K562 (cell line): ENCODE measurements at regions not wholly inside any gene's neighbourhood (a gene's known extent, or its start where the extent isn't known, plus 50 kb on each side); places are given as distances from the start of the nearest gene placed in this dataset.
A peak's percentile ranks its signal among the peaks of the same experiment; 100 is the strongest.

Source experiments
- ATAC-seq: fragments of 200-7000 bp; cut with Tn5 transposase; 3 replicates; pipeline ENCODE4 v1.9.1; 2020; ENCODE audit warnings: moderate library complexity
- BruUV-seq: library from RNA; stranded (reverse); fragments of 400-500 nt; replicated peaks from 2 replicates; lab custom pipeline; 2021; lab: Mats Ljungman, UMichigan
- CTCF ChIA-PET: fragments of 300-600 bp; formaldehyde crosslinking; extraction: SDS; loops from one replicate; lab custom pipeline; 2021; ENCODE audit warnings: low intra/inter-chr PET ratio; lab: Yijun Ruan, JAX
- POLR2A ChIA-PET: fragments of 300-600, 350-650 bp; sonication (Branson Sonifier 250); formaldehyde crosslinking; extraction: SDS; loops from one replicate; lab custom pipeline; 2021; ENCODE audit warnings: antibody characterized with exemption, inconsistent platforms; lab: Yijun Ruan, JAX
- DNase-seq, 4 experiments: peaks; one replicate each; pipeline versions ENCODE4 v3.0.0 to v3.0.0-alpha.2; 2011 to 2018; ENCODE audit warnings: low spot score in 3 of 4, mixed read lengths in 3 of 4; ENCODE audit errors: extremely low read depth in 1 of 4
- FAIRE-seq: peaks from 2 replicates; lab custom pipeline; 2011; peaks lifted over from hg19 to GRCh38; lab: Jason Lieb, UNC
- H2AFZ ChIP-seq: 2 replicates; pipeline ENCODE4 v1.6.0; 2011; ENCODE audit warnings: low read depth, low read length, control low read depth, inconsistent platforms
- H3K27ac ChIP-seq: fragments of 200-600 bp; 3 replicates; pipeline ENCODE4 v1.8.0; 2011; ENCODE audit warnings: low read depth, mild to moderate bottlenecking, control low read depth, inconsistent platforms, low read length, moderate library complexity, mixed read lengths; ENCODE audit errors: extremely low read depth
- H3K27me3 ChIP-seq, 2 experiments: fragments of 300-600 bp in 1 of 2; 2 replicates in 1 of 2; 3 replicates in 1 of 2; pipeline versions ENCODE4 v1.6.0 to v1.8.0; 2011; ENCODE audit warnings: inconsistent platforms in 2 of 2, low read length in 2 of 2, mild to moderate bottlenecking in 1 of 2, mixed read lengths in 1 of 2, moderate library complexity in 1 of 2; ENCODE audit not compliant: control insufficient read depth in 2 of 2, insufficient read depth in 2 of 2
- H3K36me3 ChIP-seq: fragments of 300-600 bp; 3 replicates; pipeline ENCODE4 v1.8.0; 2011; ENCODE audit warnings: mild to moderate bottlenecking, low read length, inconsistent platforms; ENCODE audit not compliant: control insufficient read depth, insufficient read depth
- H3K4me1 ChIP-seq, 2 experiments: fragments of 200-600 bp in 1 of 2; replicated peaks in 1 of 2; 2 replicates in 1 of 2; 3 replicates in 1 of 2; pipeline versions ENCODE4 v1.5.1 to v1.8.0; 2011; ENCODE audit warnings: inconsistent platforms in 2 of 2, low read length in 2 of 2, mild to moderate bottlenecking in 1 of 2, mixed read lengths in 1 of 2, moderate library complexity in 1 of 2; ENCODE audit not compliant: control insufficient read depth in 2 of 2, insufficient read depth in 2 of 2
- H3K4me2 ChIP-seq: 2 replicates; pipeline ENCODE4 v1.6.1; 2011; ENCODE audit warnings: low read length, control low read depth, inconsistent platforms, mixed read lengths; ENCODE audit not compliant: insufficient read depth
- H3K4me3 ChIP-seq: fragments of 200-600 bp; sonication (generic), shearing (Covaris generic); 2 replicates; pipeline ENCODE4 v1.5.1; 2016; ENCODE audit warnings: control low read depth, inconsistent platforms
- H3K79me2 ChIP-seq: fragments of 200-600 bp; 3 replicates; pipeline ENCODE4 v1.8.0; 2011; ENCODE audit warnings: low read length, inconsistent platforms; ENCODE audit not compliant: control insufficient read depth, insufficient read depth
- H3K9ac ChIP-seq, 2 experiments: 2 replicates each; pipeline versions ENCODE4 v1.6.0 to v1.6.1; 2011; ENCODE audit warnings: low read depth in 2 of 2, low read length in 2 of 2, control low read depth in 1 of 2, inconsistent platforms in 1 of 2, mild to moderate bottlenecking in 1 of 2, mixed read lengths in 1 of 2; ENCODE audit not compliant: insufficient read depth in 1 of 2
- H3K9me1 ChIP-seq: one replicate; pipeline ENCODE4 v1.6.0; 2011; ENCODE audit warnings: inconsistent platforms, mild to moderate bottlenecking, low read length, moderate library complexity; ENCODE audit not compliant: control insufficient read depth, insufficient read depth
- H3K9me3 ChIP-seq: replicated peaks from 2 replicates; pipeline ENCODE4 v1.5.1; 2011; ENCODE audit warnings: low read depth, low read length, inconsistent platforms; ENCODE audit not compliant: control insufficient read depth, insufficient read depth
- H4K20me1 ChIP-seq: replicated peaks from 2 replicates; pipeline ENCODE4 v1.6.1; 2011; ENCODE audit warnings: low read length, inconsistent platforms, mixed read lengths; ENCODE audit not compliant: control insufficient read depth, insufficient read depth
- BCOR ChIP-seq: fragments of 450-650 bp; IDR thresholded peaks from 2 replicates; pipeline ENCODE4 v1.6.1; 2016
- CEBPB ChIP-seq: fragments of 450-650 bp; IDR thresholded peaks from 2 replicates; pipeline ENCODE4 v1.6.1; 2016; ENCODE audit warnings: missing genetic modification characterization, missing compliant biosample characterization
- CEBPG ChIP-seq, 3 experiments: fragments of 200-800 bp in 1 of 3; sonication (Bioruptor generic) in 1 of 3; sonication (generic) in 1 of 3; formaldehyde crosslinking in 1 of 3; IDR thresholded peaks in 2 of 3; conservative IDR thresholded peaks in 1 of 3; 2 replicates each; pipeline versions ENCODE4 v1.6.1 to v1.8.0; 2016 to 2022; ENCODE audit warnings: missing compliant biosample characterization in 2 of 3, missing genetic modification characterization in 2 of 3, mild to moderate bottlenecking in 1 of 3, missing genetic modification reagents in 1 of 3
- CHD4 ChIP-seq: fragments of 200-600 bp; sonication (generic); IDR thresholded peaks from 3 replicates; pipeline ENCODE4 v1.6.1; 2012; ENCODE audit warnings: low read depth, mild to moderate bottlenecking, mixed read lengths, low read length, inconsistent platforms; ENCODE audit not compliant: insufficient read depth, insufficient replicate concordance, poor library complexity, severe bottlenecking
- FOXM1 ChIP-seq, 2 experiments: fragments of 450-650 bp in 1 of 2; sonication (generic) in 1 of 2; formaldehyde crosslinking in 1 of 2; IDR thresholded peaks; 2 replicates each; pipeline versions ENCODE4 v1.6.1 to v1.9.0; 2017 to 2022; ENCODE audit warnings: low read depth in 2 of 2, mild to moderate bottlenecking in 2 of 2, missing genetic modification reagents in 1 of 2, moderate library complexity in 1 of 2
- JUND ChIP-seq, 2 experiments: IDR thresholded peaks; 2 replicates in 1 of 2; 3 replicates in 1 of 2; pipeline ENCODE4 v1.6.1; 2011; ENCODE audit warnings: borderline replicate concordance in 2 of 2, low read depth in 2 of 2, low read length in 2 of 2, improper control_type of control experiment in 1 of 2, missing biosample characterization in 1 of 2, missing genetic modification characterization in 1 of 2, missing genetic modification reagents in 1 of 2
- KDM1A ChIP-seq, 2 experiments: fragments of 450-650 bp; IDR thresholded peaks; 2 replicates each; pipeline ENCODE4 v1.6.1; 2016; ENCODE audit warnings: mild to moderate bottlenecking in 2 of 2
- POLR2AphosphoS2 ChIP-seq: IDR thresholded peaks from 2 replicates; pipeline ENCODE4 v1.6.1; 2012; ENCODE audit warnings: low read length, improper control_type of control experiment
- PTTG1 ChIP-seq: fragments of 450-650 bp; IDR thresholded peaks from 2 replicates; pipeline ENCODE4 v1.6.1; 2016; ENCODE audit warnings: low read depth, mild to moderate bottlenecking, missing genetic modification characterization, missing compliant biosample characterization
- RBM14 ChIP-seq: fragments of 200-400 bp; formaldehyde crosslinking; IDR thresholded peaks from 2 replicates; pipeline ENCODE4 v1.6.1; 2018; ENCODE audit warnings: low read depth, mild to moderate bottlenecking, low read length, moderate library complexity, borderline replicate concordance; ENCODE audit not compliant: insufficient read depth
- RBM25 ChIP-seq: fragments of 200-400 bp; formaldehyde crosslinking; IDR thresholded peaks from 2 replicates; pipeline ENCODE4 v1.6.1; 2018; ENCODE audit warnings: low read length, low read depth, moderate library complexity; ENCODE audit not compliant: severe bottlenecking
- SIN3B ChIP-seq: fragments of 450-650 bp; IDR thresholded peaks from 2 replicates; pipeline ENCODE4 v1.6.1; 2017; ENCODE audit warnings: low read depth, mild to moderate bottlenecking, moderate library complexity
- TEAD1 ChIP-seq, 2 experiments: fragments of 450-650 bp in 1 of 2; sonication (generic) in 1 of 2; formaldehyde crosslinking; IDR thresholded peaks; 2 replicates each; pipeline versions ENCODE4 v1.4.0 to v1.8.0; 2020 to 2022; ENCODE audit warnings: mild to moderate bottlenecking in 2 of 2, missing genetic modification reagents in 1 of 2
- WGBS: fragments of 100-300 bp; shearing (Covaris generic); methylation state at CpG from one replicate; pipeline ENCODE4 v1.1.6; 2016; ENCODE audit warnings: low coverage, mixed read lengths; ENCODE audit not compliant: insufficient coverage; ENCODE audit errors: missing lambda C conversion rate; 5-methylcytosine and 5-hydroxymethylcytosine counted together
- in situ Hi-C: fragments of 300-500 bp; cut with MboI; formaldehyde crosslinking; loops from 4 replicates; pipeline ENCODE4 v1.15.0; 2018; ENCODE audit warnings: inconsistent platforms, mixed read lengths
- intact Hi-C: fragments of 100-400 bp; cut with micrococcal nuclease; formaldehyde crosslinking; loops from 2 replicates; pipeline ENCODE4 v1.14.2; 2022
- TF ChIP-seq, protein P1 (sequence below), 2 experiments: fragments of 450-650 bp in 1 of 2; IDR thresholded peaks; 2 replicates each; pipeline ENCODE4 v1.6.1; 2011 to 2017; ENCODE audit warnings: low read depth in 2 of 2, antibody characterized with exemption in 1 of 2, borderline replicate concordance in 1 of 2, low read length in 1 of 2, mild to moderate bottlenecking in 1 of 2, mixed read lengths in 1 of 2; ENCODE audit not compliant: control insufficient read depth in 1 of 2

GRCh38 chr7:22665923-22666322, 61.1 kb upstream of the IL6 start:
- ATAC-seq (no peak), DNase-seq (no peak), FAIRE-seq (no peak)
- intact Hi-C loops = loop anchor here (2.0 to 10.0 kb wide), 3 partner anchors 17 to 189 kb away; no protein-coding TSS in a partner anchor
- Histone ChIP-seq H3K4me1 (peaks cover 20 to 65% of the 10 kb centered on the region in 2 experiments), H3K9ac (peak overlapping the region; percentile 66 to 88; a peak in 3 of 4 replicates), H3K9me1 (no peaks in the 10 kb centered on the region), H3K27ac (peak overlapping the region; percentile 55), H3K4me2 (peak overlapping the region; percentile 57), H3K36me3 (peaks cover 22% of the 10 kb centered on the region; the same call in 1 of the 3 replicates), H3K9me3 (no peaks in the 10 kb centered on the region), H3K27me3 (no peaks in the 10 kb centered on the region), H2AFZ (no peak overlapping the region; the same call in 1 of the 2 replicates), H3K79me2 (peaks cover 58% of the 10 kb centered on the region), H4K20me1 (no peaks in the 10 kb centered on the region), H3K4me3 (peak overlapping the region; percentile 20)
- CTCF ChIA-PET = no interaction called here
- BruUV-seq = TSS peak; percentile 69
- TF ChIP-seq RBM25 = peak; percentile 54
- peak; percentile 18 for TF ChIP-seq CHD4
- TF ChIP-seq POLR2AphosphoS2 = 0 out of 2 replicates have a peak, but pooled peaks have one; percentile 9
- peak; percentile 86 for TF ChIP-seq BCOR
- no peak for TF ChIP-seq JUND (IDR thresholded peaks at IDR 0.05; ENCODE audit: borderline replicate concordance, low read depth, low read length)
- TF ChIP-seq JUND (tag; IDR thresholded peaks at IDR 0.05; ENCODE audit: borderline replicate concordance, low read depth, low read length) = 0 out of 3 replicates have a peak, but pooled peaks have one; percentile 12
- TF ChIP-seq PTTG1 (tag) = peak; percentile 63; the same call in 1 of the 2 replicates
- peak; percentile 36 to 54 for TF ChIP-seq KDM1A (IDR thresholded peaks at IDR 0.05)
- TF ChIP-seq FOXM1 (IDR thresholded peaks at IDR 0.05; ENCODE audit: low read depth) = no peak
- TF ChIP-seq FOXM1 (CRISPR knock-in tag; IDR thresholded peaks at IDR 0.05; ENCODE audit: low read depth) = no peak
- TF ChIP-seq CEBPG (CRISPR knock-in tag; IDR thresholded peaks at IDR 0.05) = no peak
- TF ChIP-seq CEBPG (tag; conservative IDR thresholded peaks at IDR 0.05 in 1 of 2, IDR thresholded peaks at IDR 0.05 in 1 of 2) = peak in 1 of 2 experiments; percentile 55; a peak in 1 of 4 replicates
- no peak for TF ChIP-seq TEAD1 (CRISPR knock-in tag; IDR thresholded peaks at IDR 0.05)
- no peak for TF ChIP-seq RBM14
- TF ChIP-seq SIN3B = no peak
- TF ChIP-seq, protein P1, sequence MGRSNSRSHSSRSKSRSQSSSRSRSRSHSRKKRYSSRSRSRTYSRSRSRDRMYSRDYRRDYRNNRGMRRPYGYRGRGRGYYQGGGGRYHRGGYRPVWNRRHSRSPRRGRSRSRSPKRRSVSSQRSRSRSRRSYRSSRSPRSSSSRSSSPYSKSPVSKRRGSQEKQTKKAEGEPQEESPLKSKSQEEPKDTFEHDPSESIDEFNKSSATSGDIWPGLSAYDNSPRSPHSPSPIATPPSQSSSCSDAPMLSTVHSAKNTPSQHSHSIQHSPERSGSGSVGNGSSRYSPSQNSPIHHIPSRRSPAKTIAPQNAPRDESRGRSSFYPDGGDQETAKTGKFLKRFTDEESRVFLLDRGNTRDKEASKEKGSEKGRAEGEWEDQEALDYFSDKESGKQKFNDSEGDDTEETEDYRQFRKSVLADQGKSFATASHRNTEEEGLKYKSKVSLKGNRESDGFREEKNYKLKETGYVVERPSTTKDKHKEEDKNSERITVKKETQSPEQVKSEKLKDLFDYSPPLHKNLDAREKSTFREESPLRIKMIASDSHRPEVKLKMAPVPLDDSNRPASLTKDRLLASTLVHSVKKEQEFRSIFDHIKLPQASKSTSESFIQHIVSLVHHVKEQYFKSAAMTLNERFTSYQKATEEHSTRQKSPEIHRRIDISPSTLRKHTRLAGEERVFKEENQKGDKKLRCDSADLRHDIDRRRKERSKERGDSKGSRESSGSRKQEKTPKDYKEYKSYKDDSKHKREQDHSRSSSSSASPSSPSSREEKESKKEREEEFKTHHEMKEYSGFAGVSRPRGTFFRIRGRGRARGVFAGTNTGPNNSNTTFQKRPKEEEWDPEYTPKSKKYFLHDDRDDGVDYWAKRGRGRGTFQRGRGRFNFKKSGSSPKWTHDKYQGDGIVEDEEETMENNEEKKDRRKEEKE (IDR thresholded peaks at IDR 0.05; ENCODE audit: borderline replicate concordance in 1 of 2, control insufficient read depth in 1 of 2, low read depth in 2 of 2, low read length in 1 of 2) = no peak
- peak; percentile 86 for TF ChIP-seq CEBPB
- POLR2A ChIA-PET = no interaction called here
- 67% methylated on average over 7 of the region's 7 CpGs for WGBS
- in situ Hi-C loops = no loop called here
